GM13977 (cell line): ENCODE measurements at regions not wholly inside any gene's neighbourhood (a gene's known extent, or its start where the extent isn't known, plus 50 kb on each side); places are given as distances from the start of the nearest gene placed in this dataset.

Experiments used
- DNase-seq: peaks from one replicate; pipeline ENCODE4 v3.0.0; 2012; ENCODE audit warnings: low spot score
- in situ Hi-C: fragments of 300-500 bp; cut with MboI; formaldehyde crosslinking; loops from one replicate; pipeline ENCODE4 v1.12.0; 2022; ENCODE audit warnings: low sequenced_read_pairs, low pct_unique_long_range_greater_than_20kb, mixed read lengths, inconsistent platforms; ENCODE audit not compliant: unreplicated experiment
- TF ChIP-seq, protein P1 (sequence below): IDR thresholded peaks from 2 replicates; pipeline ENCODE4 v1.5.1; 2012; ENCODE audit warnings: mild to moderate bottlenecking, control low read depth; ENCODE audit not compliant: insufficient read depth; ENCODE audit errors: extremely low read depth, missing control alignments

DNA sequence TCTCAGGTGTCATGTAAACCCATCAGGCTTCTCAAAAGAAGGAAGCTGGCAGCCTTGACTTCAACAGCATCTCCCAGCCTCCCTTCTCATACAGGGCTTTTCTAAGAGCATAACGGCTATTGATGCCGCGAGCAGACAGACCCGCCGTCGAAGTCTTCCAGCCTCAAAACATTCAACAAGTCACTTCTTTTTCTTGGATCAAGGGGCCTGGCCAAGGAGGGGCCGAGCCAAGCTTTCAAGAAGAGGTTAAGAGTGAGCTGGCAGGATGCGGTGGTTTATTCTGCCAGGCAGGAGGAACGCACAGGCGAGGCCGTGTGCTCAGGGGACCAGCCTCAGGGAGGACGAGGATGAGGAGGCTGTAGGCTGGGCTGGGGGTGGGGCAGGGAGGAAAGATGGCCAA, 102.9 kb upstream of the RFLNA start:
- DNase-seq = no peak
- TF ChIP-seq, protein P1, sequence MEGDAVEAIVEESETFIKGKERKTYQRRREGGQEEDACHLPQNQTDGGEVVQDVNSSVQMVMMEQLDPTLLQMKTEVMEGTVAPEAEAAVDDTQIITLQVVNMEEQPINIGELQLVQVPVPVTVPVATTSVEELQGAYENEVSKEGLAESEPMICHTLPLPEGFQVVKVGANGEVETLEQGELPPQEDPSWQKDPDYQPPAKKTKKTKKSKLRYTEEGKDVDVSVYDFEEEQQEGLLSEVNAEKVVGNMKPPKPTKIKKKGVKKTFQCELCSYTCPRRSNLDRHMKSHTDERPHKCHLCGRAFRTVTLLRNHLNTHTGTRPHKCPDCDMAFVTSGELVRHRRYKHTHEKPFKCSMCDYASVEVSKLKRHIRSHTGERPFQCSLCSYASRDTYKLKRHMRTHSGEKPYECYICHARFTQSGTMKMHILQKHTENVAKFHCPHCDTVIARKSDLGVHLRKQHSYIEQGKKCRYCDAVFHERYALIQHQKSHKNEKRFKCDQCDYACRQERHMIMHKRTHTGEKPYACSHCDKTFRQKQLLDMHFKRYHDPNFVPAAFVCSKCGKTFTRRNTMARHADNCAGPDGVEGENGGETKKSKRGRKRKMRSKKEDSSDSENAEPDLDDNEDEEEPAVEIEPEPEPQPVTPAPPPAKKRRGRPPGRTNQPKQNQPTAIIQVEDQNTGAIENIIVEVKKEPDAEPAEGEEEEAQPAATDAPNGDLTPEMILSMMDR = no peak

DNA sequence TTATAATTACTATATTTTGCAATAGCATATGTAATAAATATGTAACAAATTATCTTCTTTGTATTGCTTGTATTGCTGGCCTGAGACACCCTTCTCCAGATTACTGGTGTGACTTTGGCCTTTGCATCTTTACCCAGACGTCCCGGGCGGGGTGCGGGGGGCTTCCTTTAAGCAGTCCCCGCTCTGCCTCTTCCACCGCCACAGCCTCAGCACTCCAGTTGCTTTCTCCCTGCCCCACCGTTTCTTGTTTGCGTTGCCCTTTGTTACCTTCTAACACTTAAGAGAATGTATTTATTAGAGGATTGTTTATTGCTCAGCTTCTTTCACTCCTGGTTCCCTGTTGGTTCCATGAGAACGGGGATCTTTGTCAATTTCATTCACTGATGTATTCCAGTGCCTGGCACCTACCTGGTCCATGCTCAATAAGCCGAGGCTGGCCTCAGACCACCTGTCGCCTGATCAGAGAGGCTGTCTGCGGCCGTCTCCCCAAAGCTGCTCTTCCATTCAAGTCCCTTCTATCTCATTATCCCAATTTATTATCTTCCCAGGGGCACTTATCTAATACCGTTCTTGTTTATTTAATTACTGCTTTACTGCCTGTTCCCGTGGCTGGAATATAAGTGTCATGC, 100.5 kb upstream of the RFLNA start:
- in situ Hi-C loops = no loop called here
- DNase-seq = no peak
- TF ChIP-seq, protein P1 = no peak

More for the DNA sequence above, 102.9 kb upstream of the RFLNA start:
- in situ Hi-C loops = no loop called here

DNA sequence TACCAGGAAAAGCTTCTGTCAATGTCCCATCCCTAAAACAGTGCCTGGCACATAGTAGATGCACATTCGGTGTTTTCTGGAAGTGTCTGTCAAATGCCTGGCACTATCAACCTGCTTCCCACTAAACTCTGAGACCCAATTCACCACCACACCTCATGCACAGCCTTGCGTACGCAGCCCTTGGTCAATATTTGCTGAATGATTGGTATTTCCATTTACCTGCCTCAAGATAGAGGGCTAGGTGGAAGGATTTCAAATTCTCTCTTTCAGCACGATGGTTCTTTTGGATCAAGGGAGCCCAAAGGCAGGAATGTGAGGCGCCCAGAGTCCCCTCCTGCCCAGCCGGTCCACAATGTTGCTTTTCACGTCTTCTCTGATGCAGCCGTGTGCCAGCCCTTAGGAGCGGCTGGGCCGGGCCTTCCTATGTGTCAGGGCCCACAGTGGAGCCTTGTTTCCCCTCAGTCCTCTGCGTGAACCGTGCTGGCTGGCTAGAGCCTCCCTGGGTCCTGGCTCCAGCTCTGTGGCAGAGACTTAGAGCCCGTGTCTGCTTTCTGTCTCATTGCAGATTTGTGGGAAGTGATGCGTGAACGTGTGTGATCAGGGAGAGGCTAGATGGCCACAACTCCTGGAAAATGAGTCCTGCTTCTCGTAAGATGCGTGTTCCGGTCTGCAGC, 99.9 kb upstream of the RFLNA start:
- no peak for DNase-seq
- in situ Hi-C loops = no loop called here
- TF ChIP-seq, protein P1 = no peak

DNA sequence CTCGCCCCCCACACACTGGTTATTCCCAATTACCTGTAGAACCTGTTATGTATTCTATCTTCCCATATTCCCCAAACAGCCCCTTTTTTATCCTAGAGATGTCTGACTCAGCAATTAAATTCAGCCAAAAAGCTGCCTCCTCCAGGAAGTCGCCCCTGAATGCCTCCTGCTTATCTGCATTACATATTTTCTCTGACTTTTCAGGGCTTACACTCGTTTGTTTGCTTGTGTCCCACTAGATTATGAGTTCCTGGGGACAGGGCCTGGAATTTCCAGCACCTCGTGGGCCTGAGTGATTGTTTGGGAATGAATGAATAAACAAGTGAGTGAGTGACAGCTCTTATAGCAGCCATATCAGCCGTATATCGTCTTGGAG, 99.3 kb upstream of the RFLNA start:
- in situ Hi-C loops = no loop called here
- TF ChIP-seq, protein P1 = no peak

DNA sequence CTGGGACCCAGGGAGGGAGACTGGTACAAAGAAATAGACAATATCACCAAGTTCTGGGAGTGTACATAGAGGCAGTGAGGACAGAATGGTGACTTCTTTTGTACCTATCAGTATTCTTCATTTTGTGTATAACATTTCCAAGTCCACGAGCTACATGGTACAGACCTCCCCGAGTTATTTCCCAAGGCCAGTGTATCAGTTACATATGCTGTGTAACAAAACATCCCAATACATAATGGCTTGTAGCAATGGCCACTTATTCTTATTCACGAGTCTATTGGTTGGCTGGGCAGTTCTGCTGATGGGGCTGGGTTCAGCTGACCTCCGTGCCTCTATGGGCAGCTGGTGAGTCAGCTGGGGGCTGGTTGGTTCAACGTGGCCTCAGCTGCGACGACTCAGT, 98.7 kb upstream of the RFLNA start:
- TF ChIP-seq, protein P1 = no peak
- DNase-seq = no peak
- in situ Hi-C loops = no loop called here

More for the DNA sequence above, 99.3 kb upstream of the RFLNA start:
- no peak for DNase-seq

DNA sequence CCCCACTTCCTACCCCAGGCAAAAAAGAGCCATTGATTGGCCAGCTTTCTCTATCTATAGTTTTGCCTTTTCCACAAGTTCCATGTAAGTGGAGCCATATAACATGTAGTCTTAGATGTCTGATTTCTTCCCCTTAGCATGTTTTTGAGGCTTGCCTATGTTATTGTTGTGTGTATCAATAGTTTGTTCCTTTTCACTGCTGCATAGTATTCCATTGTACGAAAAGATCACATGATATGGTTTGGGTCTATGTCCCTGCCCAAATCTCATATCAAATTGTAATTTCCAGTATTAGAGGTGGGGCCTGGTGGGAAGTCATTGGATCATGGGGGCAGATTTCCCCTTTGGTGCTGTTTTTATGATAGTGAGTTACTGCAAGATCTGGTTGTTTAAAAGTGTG, 93.6 kb upstream of the RFLNA start:
- DNase-seq = no peak
- TF ChIP-seq, protein P1 = no peak
- in situ Hi-C loops = no loop called here

DNA sequence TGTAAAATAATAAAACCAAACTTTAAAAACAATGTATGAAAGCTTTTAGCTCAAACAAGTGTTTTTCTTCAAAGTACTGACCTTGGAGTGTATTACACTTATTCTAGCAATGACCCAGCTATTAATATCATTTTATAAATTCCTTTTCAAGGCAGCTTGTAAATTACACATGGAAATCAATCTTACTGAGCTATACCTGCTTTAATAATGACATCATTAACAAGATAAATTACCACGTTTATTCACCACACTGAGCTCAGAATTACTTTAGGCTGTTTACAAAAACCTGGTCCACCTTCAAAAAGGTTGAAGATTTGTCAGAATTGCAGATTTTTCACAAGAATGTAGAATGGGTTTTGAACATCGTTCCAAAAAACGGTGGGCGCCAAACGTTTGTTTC, 91.7 kb upstream of the RFLNA start:
- no peak for DNase-seq
- TF ChIP-seq, protein P1 = no peak
- in situ Hi-C loops = no loop called here
